ENCODE measurements at regions not wholly inside any gene's neighbourhood (a gene's known extent, or its start where the extent isn't known, plus 50 kb on each side); places are given as distances from the start of the nearest gene placed in this dataset.

DNA sequence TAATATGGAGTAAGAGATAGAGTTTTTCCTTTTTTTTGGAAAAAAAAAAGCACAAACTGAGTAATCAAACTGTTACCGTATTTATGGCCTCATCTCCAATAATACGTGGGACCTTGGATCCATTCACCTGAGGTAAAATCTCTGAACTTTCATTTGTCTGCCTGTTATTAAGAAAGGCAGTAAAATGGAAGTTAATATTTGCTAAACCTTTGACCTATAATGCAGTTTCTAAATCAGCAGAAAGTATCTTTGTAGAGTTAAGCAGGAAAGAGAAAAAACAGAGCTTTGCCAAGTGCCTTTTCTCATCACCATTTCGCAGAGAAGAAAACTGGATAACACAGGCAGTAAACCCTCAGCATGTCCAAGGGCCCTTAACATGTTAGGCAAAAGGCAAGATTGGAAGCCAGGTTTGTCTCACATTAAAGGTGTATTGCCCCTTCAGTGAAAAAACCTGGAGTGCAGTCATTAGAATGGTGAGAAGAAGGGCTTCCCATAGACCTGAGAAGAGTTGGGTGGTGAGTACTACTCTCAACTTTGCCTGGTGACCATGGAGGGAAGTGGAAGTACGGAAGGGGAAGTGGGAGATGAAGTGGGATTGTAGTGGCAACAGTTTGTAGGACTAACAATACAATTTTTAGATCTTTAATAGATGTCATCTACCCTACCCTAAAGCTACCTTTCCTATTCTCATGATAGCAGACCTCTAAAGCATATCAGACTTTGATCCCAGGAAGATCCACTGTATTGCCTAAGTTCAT is 65.4 kb upstream of the GRAMD2B start:
- Histone ChIP-seq H3K27ac (replicated peaks) (no peak overlapping the region), H3K4me3 (no peak overlapping the region), H3K4me1 (peaks cover 7% of the 10 kb centered on the region), H3K27me3 (ENCODE audit: low read depth) (no peaks in the 10 kb centered on the region), H3K36me3 (no peaks in the 10 kb centered on the region), H3K9me3 (replicated peaks) (no peaks in the 10 kb centered on the region)
- TF ChIP-seq, protein P1, sequence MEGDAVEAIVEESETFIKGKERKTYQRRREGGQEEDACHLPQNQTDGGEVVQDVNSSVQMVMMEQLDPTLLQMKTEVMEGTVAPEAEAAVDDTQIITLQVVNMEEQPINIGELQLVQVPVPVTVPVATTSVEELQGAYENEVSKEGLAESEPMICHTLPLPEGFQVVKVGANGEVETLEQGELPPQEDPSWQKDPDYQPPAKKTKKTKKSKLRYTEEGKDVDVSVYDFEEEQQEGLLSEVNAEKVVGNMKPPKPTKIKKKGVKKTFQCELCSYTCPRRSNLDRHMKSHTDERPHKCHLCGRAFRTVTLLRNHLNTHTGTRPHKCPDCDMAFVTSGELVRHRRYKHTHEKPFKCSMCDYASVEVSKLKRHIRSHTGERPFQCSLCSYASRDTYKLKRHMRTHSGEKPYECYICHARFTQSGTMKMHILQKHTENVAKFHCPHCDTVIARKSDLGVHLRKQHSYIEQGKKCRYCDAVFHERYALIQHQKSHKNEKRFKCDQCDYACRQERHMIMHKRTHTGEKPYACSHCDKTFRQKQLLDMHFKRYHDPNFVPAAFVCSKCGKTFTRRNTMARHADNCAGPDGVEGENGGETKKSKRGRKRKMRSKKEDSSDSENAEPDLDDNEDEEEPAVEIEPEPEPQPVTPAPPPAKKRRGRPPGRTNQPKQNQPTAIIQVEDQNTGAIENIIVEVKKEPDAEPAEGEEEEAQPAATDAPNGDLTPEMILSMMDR (IDR thresholded peaks at IDR 0.05; ENCODE audit: borderline replicate concordance): no peak
- intact Hi-C loops (cut with micrococcal nuclease): no loop called here
- DNase-seq: no peak

DNA sequence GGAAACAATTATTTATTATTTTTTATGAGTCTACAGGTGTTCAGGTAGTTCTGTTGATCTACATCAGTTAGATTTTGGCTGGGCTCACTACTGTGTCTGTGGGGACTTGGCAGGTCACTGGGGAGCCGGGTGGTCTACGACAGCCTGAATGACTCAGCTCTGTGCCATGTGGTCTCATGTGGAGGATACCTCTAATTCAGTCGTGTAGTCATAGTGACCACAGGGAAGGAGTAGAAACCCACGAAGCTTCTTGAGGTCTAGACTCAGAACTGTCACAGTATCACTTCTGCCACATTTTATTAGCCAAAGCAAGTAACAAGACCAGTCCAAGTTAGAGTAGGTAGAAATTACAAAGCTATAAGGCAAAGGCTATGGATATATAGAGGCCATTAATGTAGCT is 64.7 kb upstream of the GRAMD2B start:
- DNase-seq: no peak
- intact Hi-C loops (cut with micrococcal nuclease): no loop called here
- H3K4me1 ChIP-seq: peaks cover 7% of the 10 kb centered on the region
- TF ChIP-seq, protein P1 (IDR thresholded peaks at IDR 0.05; ENCODE audit: borderline replicate concordance): no peak
- no peaks in the 10 kb centered on the region for H3K27me3 ChIP-seq (ENCODE audit: low read depth)
- H3K4me3 ChIP-seq: no peak overlapping the region
- no peaks in the 10 kb centered on the region for H3K36me3 ChIP-seq
- H3K9me3 ChIP-seq (replicated peaks): no peaks in the 10 kb centered on the region
- H3K27ac ChIP-seq (replicated peaks): no peak overlapping the region

DNA sequence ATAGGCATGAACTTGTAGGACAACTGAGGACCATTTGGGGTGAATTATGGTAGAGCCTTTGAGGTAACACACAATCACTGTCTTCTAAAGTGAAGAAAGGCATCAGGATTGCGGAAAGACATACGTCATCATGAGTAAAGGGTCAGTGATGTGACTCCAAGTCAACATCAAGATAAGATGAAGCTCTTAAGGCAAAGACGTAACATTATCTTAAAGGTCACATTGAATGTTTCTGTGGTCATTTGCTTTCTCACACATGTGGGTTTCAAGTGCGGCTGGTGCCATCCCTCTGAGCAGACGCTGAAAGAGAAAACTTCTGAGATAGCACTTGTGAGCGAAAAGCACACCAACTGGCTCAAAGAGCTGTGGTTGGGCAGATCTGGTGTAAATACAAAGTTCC is 63.3 kb upstream of the GRAMD2B start:
- Histone ChIP-seq H3K27ac (replicated peaks) (no peak overlapping the region), H3K4me3 (no peak overlapping the region), H3K27me3 (ENCODE audit: low read depth) (no peaks in the 10 kb centered on the region), H3K36me3 (no peaks in the 10 kb centered on the region), H3K9me3 (replicated peaks) (no peaks in the 10 kb centered on the region), H3K4me1 (no peaks in the 10 kb centered on the region)
- TF ChIP-seq, protein P1 (IDR thresholded peaks at IDR 0.05; ENCODE audit: borderline replicate concordance): no peak
- intact Hi-C loops (cut with micrococcal nuclease): no loop called here
- no peak for DNase-seq

DNA sequence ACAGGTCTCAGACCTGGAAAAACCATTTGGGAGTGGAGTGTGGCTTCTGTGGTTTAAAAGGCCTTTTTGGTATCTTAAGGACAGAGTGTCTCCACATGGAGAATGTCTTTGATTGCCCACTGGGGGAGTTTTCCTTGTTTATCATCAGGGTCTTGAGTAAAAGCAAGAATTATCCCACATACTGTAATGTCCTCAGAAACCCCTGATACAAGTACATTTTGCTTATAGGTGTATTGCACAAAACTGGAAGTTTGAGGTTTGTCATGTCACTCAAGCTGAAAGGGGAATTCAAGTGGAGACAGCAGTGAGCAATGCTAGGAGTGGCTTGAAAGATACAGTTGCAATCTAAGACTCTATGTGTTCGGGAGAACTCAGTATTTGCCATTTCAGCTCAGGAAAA is 62.7 kb upstream of the GRAMD2B start:
- no peaks in the 10 kb centered on the region for H3K27me3 ChIP-seq (ENCODE audit: low read depth)
- H3K4me1 ChIP-seq: no peaks in the 10 kb centered on the region
- no peak overlapping the region for H3K27ac ChIP-seq (replicated peaks)
- H3K36me3 ChIP-seq: no peaks in the 10 kb centered on the region
- DNase-seq: no peak
- TF ChIP-seq, protein P1 (IDR thresholded peaks at IDR 0.05; ENCODE audit: borderline replicate concordance): no peak
- no peak overlapping the region for H3K4me3 ChIP-seq
- intact Hi-C loops (cut with micrococcal nuclease): no loop called here
- no peaks in the 10 kb centered on the region for H3K9me3 ChIP-seq (replicated peaks)

DNA sequence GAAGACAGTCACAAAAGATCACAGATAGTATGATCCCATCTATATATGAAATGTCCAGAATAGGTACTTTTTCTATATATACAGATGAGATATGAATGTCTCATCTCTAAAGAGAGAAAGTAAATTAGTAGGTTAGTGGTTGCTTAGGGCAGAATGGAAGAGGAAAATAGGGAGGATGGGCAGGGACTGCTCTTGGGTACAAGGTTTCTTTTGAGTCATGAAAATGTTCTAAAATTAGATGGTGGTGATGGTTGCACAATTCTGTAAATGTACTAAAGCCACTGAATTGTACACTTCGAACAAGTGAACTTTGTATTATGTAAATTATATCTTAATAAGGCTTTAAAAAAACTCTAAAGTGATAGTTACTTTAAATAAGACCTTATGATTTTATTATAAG is 59.6 kb upstream of the GRAMD2B start:
- Histone ChIP-seq H3K4me3 (no peak overlapping the region), H3K27me3 (ENCODE audit: low read depth) (no peaks in the 10 kb centered on the region), H3K36me3 (no peaks in the 10 kb centered on the region), H3K9me3 (replicated peaks) (no peaks in the 10 kb centered on the region), H3K27ac (replicated peaks) (no peak overlapping the region), H3K4me1 (no peaks in the 10 kb centered on the region)
- intact Hi-C loops (cut with micrococcal nuclease): no loop called here
- no peak for DNase-seq
- TF ChIP-seq, protein P1 (IDR thresholded peaks at IDR 0.05; ENCODE audit: borderline replicate concordance): no peak

Data from left ventricle myocardium inferior (tissue), 1 donor.